Stimulated activated CD4-positive, alpha-beta T cell treated with anti-CD3 and anti-CD28 coated beads, Interleukin-2, amount 100 ng/mL, for 48 hours (primary cell): ENCODE measurements at regions not wholly inside any gene's neighbourhood (a gene's known extent, or its start where the extent isn't known, plus 50 kb on each side); places are given as distances from the start of the nearest gene placed in this dataset.
A peak's percentile ranks its signal among the peaks of the same experiment; 100 is the strongest.
"Not testable (repeated sequence)": the region's sequence is repeated elsewhere in the genome, so short reads cannot be mapped to it uniquely, and the experiment has no call there.

Experiments used
- DNase-seq, 2 donors: peaks; one replicate each; pipeline ENCODE4 v3.0.0-alpha.2; 2020

DNA sequence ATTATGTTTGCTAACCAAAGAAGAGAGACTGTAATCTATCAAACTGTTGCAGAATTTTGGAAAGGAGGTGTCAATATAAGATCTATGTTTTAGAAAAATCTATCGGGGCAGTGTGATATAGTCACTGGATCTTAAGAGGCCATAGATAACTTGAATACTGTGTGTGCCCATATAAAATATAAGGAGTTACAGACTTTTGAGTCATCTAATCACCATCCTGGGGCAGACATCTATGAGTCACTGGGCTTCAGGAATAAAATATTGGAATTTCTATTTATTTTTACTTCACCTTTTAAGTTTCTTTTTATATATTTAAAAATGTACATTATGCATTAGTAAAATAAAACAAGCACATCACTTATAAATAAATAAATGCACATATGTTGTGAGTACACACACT lies 509.3 kb upstream of the MAN1A1 start:
- DNase-seq = no peak

DNA sequence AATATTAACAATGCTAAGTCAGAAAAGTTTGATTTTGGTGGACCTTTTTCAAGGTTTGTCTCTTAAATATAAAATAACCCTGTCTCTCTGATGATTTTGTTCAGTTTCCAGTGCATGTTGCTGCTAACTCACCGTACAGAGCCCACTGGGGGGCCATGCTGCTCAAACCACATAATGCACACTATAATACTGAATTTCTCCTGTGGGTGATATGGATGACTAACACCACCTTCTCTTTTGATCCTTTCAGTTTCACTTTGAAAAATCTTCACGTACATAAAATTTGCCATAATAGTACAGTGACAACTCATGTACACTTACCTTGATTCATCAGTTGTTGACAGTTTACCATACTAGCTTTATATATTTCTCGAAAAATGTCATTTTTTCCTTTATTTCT lies 506.6 kb upstream of the MAN1A1 start:
- peak in 1 of 2 donors; percentile 1 for DNase-seq

DNA sequence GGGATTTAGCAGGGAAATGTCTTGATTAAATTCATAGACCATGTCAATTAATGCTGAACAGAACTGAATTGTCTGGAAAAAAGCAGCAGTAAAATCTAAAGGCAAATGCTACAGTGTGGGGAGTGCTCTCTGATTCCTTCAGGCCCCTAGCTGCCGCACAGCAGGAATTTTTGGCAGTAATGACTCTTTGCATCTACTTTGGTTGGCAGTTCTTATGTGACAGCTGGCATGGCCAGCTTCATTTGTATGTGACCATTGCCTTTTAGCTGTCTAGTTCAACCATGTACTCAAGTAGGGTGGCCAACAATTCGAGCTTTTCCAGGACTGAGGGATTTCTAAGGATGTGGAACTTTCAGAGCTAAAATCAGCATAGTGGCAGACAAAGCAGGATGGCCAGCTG lies 499.1 kb upstream of the MAN1A1 start:
- no peak for DNase-seq

DNA sequence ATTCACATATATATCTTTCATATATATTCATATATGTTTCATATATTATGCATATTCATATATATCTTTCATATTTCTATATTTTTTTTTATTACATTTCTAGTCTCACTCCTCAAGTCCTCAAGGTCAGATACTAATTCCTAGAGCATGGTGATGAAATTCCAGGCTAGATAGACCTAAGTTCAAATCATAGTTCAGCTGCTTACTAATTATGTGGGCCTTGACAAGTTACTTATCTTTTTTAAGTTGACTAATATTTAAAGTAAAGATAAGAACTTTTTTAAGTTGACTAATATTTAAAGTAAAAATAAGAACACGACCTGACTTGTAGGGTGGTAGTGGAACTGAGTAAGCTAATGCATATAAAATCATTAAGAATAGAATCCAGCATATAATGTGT lies 495.6 kb upstream of the MAN1A1 start:
- no peak for DNase-seq

DNA sequence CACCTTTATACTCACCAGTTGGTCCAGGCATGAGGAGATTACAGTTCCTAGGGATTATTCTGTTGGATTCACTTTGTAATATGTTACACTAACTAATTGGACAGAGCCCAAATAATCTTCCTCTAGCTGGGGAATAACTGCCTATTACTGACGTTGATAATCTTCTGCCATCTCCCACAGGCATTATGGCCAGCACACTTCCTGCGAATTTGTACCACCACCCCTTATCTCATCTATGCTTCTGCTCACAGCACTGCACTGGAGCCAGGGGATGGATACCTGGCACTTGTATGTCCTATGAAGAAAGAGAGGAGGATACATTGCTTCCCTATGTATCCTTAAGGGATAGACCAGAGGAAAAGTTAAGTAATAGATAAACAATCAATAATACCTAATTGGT lies 494.8 kb upstream of the MAN1A1 start:
- DNase-seq = no peak

DNA sequence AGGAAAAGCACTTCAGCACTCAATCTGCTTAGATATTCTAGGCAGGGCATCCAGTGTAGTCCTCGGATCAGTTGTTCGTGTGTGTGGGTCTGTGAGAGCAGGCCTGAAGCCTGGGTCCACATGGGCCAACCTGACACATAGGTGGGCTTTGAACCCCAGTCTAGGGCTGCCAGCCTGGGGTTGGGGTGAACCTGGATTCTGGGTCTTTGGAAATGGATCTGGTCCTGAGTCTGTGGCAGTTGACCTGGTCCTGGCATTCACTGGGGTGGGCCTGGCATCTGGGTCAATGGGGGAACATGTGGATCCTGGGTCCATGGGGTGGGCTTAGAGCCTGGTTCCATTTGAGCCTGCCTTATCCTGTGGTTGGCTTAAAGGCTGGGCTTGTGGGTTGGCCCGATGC lies 492.6 kb upstream of the MAN1A1 start:
- DNase-seq = no peak

DNA sequence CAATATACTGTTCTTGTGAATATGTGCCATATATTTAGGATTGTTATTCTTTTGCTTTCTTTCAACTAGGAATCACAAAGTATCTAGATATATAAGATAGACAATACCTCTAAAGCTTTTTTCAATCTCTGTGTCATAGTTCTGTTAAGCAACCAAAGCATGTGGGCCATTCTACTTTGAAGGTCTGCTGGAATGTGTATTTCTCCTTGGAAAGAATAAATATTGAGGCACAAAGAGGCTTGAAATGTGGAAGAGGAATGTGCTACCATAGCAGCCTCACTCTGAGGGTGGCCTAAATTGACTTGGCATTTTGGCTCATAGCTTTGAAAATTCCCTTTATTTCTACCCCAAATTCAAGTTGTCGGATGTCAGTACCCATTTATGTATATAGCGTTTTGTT lies 488.5 kb upstream of the MAN1A1 start:
- DNase-seq = no peak

DNA sequence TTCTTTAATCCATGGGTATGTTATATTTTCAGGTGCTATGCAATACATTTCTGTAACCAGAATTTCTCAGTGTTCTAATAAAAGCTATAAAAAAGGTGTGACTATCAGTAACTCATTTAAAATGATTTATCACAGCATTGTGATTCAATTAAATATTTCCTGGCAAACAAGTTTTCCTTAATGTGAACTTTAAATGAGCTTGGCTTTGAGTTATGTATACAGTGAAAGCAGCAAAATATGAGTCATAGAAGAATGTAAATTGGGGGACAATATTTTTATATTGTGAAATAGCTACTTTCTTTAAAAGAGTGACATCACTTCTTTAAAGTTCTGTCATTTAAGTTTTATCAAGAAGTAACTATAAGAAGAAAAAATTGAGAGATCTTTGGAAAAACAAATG lies 484.9 kb upstream of the MAN1A1 start:
- DNase-seq = no peak

DNA sequence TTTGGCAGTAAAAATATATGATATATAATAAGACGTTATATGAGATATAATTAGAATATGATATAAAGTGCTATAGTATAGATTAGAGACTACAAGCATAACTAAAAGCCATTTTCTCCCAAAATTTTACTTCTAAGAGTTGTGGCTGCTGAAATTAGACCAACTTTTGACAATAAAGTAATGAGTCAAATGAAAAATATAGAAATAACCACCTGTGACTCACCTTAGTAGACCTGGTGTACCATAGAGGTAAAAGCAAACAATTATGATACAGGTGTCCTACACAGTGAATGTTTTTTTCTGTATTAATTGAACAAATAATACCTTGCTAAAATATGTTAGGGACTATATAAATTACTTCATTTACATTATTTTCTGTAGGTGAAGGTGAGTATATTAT lies 482.9 kb upstream of the MAN1A1 start:
- no peak for DNase-seq

DNA sequence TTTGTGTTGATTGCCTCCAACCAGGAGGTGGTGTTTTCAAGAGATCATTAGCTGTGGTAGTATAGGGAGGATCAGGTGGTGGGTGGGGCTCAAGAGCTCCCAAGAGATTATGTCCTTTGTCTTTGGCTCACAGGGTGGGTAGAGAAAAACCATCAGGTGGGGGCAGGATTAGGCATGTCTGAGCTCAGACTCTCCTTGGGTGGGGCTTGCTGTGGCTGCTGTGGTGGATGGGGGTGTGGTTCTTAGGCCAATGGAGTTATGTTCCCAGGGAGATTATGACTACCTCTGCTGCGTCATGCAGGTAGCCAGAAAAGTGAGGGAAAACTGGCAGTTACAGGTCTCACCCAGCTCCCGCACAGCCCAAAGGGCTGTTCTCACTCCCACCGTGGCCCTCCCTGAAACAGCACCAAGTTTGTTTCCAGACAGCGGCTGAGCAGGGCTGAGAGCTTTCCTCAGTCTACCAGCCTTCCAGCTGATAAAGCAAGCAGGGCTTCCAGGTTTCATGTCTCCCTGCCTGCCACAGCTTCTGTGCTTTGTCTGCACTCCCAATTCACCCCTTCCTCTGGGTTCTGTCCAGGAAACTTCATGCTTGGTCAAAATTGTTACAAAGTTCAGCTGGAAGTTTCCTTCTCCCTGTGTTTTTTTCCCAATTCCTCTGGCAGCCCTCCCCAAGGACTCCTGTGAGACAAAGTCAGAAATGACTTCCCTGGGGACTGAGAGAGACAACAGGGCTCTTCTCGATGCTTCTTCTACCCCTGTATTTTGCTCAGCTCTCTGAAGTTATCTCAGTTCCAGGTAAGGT lies 481.1 kb upstream of the MAN1A1 start:
- no peak for DNase-seq

DNA sequence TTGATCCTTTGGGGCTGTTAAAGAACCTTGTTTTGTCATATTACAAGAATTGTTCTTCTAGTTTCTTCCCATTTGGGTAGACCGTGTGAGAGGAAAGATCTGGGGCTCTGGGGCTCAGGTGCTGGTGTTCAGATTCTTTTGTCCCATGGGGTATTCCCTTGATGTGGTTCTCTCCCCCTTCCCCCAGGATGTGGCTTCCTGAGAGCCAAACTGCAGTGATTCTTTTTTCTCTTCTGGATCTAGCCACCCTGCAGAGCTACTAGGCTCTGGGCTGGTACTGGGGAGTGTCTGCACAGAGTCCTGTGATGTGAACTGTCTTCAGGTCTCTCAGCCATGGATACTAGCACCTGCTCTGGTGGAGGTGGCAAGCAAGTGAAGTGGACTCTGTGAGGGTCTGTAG lies 480.5 kb upstream of the MAN1A1 start:
- no peak for DNase-seq

DNA sequence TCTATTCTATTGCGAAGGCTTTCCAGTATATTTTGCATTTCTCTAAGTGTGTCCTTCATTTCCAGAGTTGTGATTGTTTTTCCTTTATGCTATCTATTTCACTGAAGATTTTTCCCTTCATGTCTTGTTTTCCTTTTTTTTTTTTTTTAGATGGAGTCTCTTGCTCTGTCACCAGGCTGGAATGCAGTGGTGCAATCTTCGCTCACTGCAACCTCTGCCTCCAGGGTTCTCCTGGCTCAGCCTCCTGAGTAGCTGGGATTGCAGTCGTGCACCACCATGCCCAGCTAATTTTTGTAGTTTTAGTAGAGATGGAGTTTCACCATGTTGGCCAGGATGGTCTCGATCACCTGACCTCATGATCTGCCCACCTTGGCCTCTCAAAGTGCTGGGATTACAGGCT lies 479.9 kb upstream of the MAN1A1 start:
- not testable (repeated sequence) for DNase-seq

DNA sequence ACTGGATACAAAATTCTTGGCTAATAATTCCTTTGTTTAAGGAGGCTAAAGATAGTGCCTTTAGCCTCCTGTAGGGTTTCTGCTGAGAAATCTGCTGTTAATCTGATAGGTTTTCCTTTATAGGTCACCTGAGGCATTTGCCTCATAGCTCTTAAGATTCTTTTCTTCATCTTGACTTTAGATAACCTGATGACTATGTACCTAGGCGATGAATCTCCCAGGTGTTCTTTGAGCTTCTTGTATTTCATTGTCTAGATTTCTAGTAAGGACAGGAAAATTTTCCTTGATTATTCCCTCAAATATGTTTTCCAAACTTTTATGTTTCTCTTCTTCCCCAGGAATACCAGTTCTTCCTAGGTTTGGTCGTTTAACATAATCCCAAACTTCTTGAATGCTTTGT lies 479.4 kb upstream of the MAN1A1 start:
- DNase-seq = no peak

DNA sequence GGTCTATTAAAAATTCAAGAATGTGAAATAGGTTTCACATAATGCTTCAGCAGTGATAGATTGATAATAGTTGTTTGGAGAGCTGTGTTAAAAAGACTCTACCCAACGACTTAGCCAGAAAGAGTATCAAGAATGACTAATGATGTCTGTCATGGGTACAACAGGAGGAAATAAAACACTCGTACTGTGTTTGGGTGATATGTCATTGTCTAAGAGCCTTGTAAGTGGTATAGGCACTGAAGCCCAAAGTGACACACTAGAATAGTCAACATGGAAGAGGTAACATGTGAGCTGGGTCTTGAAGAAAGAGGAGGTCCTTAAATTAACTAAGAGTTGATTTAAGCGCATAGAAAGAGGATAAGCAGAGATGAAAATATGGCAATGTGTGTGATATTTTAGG lies 471.8 kb upstream of the MAN1A1 start:
- no peak for DNase-seq

DNA sequence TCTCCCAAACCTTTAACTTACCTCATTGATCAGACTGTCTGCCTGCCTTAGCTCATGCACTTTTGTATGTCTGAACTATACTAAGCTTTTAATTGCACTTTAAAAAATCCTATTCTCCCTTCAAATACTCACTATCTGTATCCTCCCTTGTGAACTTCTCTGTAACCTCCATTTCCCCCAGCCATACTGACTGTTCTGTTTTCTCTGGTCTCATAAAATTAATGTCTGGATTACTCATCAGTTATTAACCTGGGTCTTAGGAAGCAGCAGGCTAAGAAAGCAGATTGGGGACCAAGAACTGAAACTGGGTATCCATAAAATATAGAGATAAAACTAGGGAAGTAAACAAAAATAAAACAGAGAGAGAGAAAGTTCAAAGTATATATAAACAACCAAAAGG lies 469.3 kb upstream of the MAN1A1 start:
- no peak for DNase-seq

DNA sequence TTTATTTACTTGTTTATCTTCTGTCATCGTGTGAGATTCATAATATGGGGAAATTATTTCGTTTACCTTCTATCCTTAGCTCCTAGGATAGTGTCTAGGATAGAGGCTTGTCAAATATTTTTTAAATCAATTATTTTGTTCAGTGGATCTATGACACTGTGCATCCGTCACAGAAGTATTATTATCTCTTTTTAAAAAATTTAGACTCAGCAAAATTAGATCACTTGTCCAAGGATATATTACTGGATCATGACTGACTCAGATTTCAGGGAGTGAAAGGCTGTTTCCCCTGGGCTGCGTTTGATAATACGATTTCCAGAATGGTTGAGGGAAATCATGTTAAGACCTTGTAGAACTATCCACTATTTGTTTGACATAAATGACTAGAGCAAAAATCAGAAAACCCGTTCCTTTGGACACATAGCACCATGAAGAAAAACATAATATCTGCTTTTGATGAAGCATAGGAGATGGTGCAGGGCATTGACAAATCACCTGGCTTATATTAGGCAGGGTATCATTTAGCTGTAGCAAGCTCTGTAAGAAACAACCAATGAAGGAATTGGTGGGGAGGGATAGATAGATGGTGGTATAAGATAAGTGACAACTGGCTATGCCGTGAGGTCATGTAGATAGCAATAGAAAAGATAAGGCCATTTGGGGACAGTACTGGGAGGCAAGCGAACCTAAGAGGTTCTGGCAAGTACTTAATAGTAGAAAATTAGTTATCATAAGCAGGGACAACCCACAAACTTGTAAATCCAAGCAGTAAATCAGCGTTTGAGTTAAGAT lies 465.2 kb upstream of the MAN1A1 start:
- no peak for DNase-seq

DNA sequence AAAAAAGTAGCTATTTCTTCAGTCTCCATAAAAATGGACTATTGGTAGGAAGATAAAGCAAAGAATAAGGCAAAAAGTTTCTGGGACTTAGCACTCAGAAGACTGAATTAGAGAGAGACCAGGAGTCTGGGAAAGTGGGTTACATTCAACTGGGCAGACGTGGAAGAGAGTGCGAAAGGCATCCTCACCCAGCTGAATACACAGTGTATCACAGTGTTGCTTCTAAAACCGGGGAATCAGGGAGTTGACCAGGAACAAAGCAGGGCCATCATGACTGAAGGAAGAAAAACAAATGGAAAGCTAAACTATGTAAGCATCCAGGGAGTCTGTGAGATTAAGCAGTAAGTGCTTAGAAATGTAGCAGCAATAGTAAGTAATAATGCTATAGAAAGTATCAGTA lies 452.9 kb upstream of the MAN1A1 start:
- DNase-seq = no peak

DNA sequence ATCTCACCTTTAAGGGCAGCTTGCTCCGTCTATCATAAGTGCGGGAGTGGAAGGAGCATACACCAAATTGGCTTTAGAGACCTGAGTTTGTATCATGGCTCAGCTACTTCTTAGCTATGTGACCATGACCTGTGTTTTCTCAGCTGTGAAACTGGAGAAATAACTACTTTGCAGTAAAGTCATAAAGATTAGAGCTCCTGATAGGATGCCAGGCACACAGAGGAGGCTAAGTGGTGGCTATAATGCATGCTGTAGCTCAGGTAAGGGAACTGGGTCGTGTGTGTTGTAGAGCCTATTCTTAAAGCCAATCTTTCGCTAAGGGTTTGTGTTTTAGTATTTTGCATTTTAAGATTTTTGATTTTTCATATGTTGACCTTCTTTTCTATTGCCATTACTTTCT lies 451.5 kb upstream of the MAN1A1 start:
- DNase-seq = no peak

DNA sequence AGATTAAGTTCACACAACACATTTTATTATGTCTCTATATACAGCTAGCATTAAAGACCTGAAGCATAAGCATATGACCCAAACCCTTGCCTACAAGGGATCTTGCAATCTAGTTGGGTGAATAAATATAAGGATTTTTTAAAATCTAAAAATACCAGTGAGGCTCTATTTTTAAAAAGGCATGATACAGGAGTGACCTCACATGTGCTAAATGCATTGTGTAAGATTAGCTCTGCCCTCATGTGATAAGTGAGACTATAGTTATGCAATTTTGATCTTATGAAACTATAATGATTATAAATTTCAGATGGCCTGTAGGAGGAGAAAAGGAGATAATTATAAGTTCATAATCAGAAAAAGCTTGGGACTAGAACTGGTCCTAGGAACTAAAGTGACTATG lies 451.0 kb upstream of the MAN1A1 start:
- no peak for DNase-seq

DNA sequence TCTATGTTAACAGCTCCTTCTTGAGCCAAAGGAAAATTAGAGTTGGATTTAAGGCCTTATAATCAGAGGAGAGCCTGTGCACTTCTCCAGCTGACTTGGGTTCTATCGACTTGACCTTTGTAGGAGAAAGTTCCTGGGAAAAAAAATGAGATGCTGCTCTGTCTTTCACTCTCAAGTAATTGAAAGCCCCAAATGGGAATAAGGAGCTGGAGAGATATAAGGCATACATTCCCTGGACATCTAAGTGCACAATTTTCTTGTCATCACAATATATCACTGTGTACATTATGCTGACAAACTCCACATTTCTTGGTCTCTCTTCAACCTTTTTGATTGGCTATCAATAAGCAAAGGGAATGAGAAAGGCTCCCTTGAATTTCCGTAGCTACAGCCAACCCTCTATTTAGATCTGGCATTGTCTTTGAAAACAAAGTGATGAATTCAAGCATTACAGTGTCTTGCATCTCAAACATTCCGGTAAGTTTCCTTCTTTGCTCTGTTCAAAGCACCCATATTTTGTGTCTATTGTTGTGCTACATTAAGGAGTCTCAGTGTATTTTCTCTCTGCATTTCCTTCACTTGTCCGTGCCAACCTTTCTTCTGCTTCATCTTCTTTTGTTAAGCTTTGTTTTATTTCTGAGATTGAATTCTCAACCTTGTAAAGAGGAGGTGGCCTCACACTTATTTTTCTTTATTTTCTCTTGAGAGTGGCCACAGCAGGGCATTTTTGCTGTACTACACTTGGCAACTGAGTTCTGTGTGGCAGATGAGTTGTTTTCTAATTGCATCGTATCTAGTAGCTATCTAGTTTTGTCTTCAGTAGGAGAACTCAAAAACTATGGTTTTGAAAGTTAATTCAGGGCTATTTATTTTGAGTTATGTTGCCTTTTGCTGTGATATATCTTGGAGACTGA lies 450.3 kb upstream of the MAN1A1 start:
- no peak for DNase-seq

DNA sequence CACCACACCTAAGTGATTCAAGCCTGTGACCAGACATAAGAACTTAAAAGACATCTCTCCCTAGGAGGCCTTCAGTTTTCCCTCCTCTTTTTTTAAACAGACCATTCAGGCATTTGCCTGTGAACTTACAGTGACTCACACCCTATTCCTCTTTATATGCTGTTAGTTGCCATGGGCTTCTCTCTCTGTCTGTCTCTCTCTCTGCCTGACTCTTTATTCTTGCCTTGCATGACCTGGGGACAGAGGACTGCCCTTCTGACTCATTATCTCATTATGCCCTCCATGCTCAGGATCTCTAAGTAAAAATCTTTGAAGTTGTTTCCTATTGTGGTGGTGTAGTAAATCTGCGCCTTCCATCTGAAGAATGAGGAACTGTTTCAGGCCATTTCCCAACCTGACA lies 442.2 kb upstream of the MAN1A1 start:
- no peak for DNase-seq

DNA sequence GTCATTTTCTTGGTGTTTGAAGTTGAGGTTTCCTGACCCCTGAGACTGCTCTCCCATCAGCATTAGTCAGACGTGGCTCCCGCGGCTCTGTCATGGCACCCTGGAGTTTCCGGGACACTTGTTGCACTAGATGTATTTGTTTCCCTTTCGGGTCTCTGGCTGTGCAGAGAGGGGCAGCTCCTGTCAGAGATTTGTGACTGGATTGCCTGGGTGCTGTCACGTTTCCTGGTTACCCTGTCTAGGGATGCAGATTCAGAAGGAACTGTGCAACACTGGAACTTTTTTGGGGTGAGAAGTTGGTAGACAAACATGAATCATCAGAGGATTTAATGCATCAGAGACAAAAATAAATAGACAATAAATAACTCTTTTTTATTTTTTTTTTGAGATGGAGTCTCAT lies 431.8 kb upstream of the MAN1A1 start:
- no peak for DNase-seq

DNA sequence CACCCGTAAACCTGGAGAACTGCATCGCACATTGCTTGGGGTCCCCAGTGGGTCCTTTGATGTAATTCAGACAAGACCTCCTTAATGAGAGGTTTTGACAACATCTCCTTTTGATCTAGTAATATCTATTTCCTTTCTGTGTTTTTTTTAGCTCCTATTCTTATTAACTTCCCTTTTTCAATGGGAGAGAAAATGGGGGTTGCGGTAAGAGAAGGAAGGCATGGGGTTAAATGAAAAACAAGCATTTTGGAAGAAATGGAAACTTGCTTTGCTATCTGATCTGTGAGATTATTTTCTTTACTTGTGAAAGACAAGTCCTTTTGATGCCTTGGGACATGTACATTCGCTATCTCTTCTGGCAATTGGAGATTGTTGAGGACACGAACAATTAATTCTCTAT lies 418.6 kb upstream of the MAN1A1 start:
- DNase-seq = no peak
